Neural progenitor cell (in vitro differentiated cells): ENCODE measurements at regions not wholly inside any gene's neighbourhood (a gene's known extent, or its start where the extent isn't known, plus 50 kb on each side); places are given as distances from the start of the nearest gene placed in this dataset.

Experiments used
- EZH2 ChIP-seq: fragments of 200-600 bp; sonication (generic); IDR thresholded peaks from 2 replicates; pipeline ENCODE4 v1.6.1; 2017; ENCODE audit warnings: antibody characterized with exemption, mild to moderate bottlenecking, moderate library complexity
- TF ChIP-seq, protein P1 (sequence below): fragments of 200-600 bp; sonication (generic); IDR thresholded peaks from 2 replicates; pipeline ENCODE4 v1.5.1; 2017; ENCODE audit warnings: antibody characterized with exemption, mild to moderate bottlenecking

DNA sequence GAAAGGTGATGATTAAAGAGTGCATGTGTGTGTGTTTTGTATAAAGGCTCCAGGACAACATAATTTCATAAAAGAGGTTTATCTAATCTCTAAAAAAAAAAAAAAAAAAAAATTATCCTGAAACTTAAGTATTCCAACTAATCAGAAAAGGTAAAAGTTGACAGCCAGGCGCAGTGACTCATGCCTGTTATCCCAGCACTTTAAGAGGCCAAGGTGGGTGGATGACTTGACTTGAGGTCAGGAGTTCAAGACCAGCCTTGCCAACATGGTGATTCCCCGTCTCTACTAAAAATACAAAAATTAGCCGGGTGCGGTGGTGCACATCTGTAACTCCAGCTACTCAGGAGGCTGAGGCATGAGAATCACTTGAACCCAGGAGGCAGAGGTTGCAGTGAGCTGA lies 632.7 kb upstream of the CHORDC1 start:
- TF ChIP-seq, protein P1, sequence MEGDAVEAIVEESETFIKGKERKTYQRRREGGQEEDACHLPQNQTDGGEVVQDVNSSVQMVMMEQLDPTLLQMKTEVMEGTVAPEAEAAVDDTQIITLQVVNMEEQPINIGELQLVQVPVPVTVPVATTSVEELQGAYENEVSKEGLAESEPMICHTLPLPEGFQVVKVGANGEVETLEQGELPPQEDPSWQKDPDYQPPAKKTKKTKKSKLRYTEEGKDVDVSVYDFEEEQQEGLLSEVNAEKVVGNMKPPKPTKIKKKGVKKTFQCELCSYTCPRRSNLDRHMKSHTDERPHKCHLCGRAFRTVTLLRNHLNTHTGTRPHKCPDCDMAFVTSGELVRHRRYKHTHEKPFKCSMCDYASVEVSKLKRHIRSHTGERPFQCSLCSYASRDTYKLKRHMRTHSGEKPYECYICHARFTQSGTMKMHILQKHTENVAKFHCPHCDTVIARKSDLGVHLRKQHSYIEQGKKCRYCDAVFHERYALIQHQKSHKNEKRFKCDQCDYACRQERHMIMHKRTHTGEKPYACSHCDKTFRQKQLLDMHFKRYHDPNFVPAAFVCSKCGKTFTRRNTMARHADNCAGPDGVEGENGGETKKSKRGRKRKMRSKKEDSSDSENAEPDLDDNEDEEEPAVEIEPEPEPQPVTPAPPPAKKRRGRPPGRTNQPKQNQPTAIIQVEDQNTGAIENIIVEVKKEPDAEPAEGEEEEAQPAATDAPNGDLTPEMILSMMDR: no peak
- TF ChIP-seq EZH2: no peak
